HG03354 (cell line): ENCODE measurements at regions not wholly inside any gene's neighbourhood (a gene's known extent, or its start where the extent isn't known, plus 50 kb on each side); places are given as distances from the start of the nearest gene placed in this dataset.
"Not testable (repeated sequence)": the region's sequence is repeated elsewhere in the genome, so short reads cannot be mapped to it uniquely, and the experiment has no call there.

ENCODE experiments used
- ATAC-seq: cut with Tn5 transposase; IDR thresholded peaks from one replicate; pipeline ENCODE4 v1.9.1; 2021; ENCODE audit warnings: mild to moderate bottlenecking; ENCODE audit not compliant: unreplicated experiment, poor library complexity, severe bottlenecking

- no peak for ATAC-seq
Measured at GRCh38 chr5:109584986-109585599, 104.6 kb upstream of the MAN2A1 start.

DNA sequence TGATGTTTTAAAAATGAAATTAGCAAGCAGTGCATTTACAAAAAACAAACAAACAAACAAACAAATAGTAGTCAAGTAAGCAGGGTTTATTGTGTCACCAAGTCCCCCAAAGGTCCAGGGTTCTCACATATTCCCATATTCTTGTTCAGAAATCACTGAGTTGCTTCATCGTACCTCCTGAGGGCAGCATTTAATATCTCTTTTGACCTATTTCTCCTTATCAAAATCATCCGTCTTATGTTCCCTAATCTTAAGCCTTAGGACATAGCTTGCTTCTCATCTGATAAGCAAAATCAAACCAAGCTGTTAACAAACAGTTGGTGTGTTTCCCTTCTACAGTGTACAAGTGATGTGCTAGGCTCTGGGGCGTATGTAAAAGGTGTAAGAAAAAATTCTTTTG, 109.5 kb upstream of the MAN2A1 start:
- ATAC-seq, result no peak

DNA sequence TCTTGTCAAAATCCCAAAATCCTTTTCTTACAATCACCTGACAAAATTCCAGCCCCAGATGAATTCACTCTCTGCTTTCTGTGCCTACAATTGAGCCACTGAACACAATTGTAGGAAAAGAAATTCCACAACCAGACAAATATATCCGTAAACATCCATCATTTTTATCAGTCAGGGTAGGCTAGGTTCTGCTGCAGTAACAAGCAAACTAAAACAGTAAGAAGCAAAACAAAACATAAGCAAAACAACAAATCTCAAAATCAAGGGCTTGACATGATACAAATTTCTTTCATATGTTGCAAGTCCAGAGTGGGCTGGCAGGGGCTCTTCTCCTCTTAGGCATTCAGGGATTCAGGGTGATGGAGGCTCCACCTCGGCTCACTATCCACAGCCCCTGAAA, 114.2 kb upstream of the MAN2A1 start:
- ATAC-seq, result no peak

GRCh38 chr5:109574985-109575384, 114.7 kb upstream of the MAN2A1 start:
- no peak for ATAC-seq

DNA sequence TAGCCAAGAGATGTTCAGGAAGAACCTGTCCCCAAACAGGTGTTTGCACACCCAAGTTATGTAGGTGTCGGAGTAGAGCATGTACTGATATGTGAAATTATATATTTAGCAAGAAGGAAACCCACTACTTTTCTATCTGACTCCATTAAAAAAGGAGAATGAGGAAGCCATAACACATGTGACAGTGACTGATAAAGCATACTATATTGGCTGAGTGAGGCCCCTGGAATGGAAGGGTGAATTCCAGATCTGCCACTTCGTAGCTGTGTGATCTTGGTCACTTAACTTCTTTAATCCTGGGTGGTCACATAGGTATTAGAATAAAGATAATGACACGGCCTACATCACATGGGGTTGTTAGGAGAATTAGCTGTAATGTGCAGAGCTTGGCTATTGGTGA, 116.0 kb upstream of the MAN2A1 start:
- no peak for ATAC-seq

GRCh38 chr5:109573256-109573655, 116.5 kb upstream of the MAN2A1 start:
- no peak for ATAC-seq

DNA sequence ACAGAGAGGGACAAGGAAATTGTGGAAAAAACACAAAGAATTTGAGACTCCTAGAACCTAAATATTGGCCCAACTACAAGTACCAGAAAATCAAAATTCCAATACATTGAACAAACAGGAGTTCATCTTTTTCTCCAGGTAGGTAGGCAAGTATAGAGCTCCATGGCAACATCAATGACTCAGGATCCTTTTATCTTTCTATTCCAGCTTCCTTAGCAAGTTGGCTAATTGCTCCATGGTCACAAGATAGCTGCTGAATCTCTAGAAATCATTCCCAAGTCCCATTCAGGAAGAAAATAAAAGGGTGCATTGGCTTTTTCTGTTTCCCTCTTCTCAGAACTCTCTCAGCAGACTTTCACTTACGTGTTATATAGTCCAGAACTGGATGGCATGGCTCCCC, 117.9 kb upstream of the MAN2A1 start:
- no peak for ATAC-seq

GRCh38 chr5:109570362-109570874, 119.3 kb upstream of the MAN2A1 start:
- ATAC-seq, result no peak

GRCh38 chr5:109567374-109568044, 122.2 kb upstream of the MAN2A1 start:
- ATAC-seq, result no peak

- ATAC-seq, result no peak
Measured at GRCh38 chr5:109566361-109566760, 123.4 kb upstream of the MAN2A1 start.

DNA sequence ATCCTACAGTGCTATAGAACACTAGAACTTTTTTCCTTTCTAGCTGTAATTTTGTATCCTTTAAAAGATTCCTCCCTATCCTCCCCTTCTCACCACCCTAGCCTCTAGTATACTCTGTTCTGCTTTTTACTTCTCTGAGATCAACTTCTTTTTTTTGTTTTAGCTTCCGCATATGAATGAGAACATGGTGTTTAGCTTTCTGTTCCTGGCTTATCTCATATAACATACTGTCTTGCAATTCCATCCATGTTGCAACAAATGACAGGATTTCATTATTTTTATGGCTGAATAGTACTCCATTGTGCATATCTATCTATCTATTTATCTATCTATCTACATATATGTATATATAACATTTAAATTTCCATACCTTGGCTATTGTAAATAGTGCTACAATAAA, 126.0 kb upstream of the MAN2A1 start:
- no peak for ATAC-seq

GRCh38 chr5:109563189-109563588, 126.5 kb upstream of the MAN2A1 start:
- no peak for ATAC-seq

DNA sequence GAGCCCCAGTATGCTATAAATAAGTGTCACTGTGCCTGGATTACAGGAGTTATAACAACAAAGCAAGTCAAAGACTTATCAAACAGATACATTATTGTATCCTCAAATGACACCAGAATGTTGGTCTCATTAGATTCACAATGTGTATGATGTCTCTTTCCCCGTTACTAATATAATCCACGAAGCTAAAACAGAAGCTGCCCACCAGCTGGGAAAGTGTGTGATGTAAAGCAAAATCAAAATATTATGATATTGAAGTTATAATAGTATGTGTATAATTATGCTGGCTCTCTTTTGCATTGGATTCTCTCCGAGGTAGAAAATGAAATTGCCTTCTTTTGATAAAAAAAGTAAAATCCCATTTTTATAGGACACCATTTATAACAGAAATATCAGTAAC, 127.3 kb upstream of the MAN2A1 start:
- ATAC-seq, result no peak

DNA sequence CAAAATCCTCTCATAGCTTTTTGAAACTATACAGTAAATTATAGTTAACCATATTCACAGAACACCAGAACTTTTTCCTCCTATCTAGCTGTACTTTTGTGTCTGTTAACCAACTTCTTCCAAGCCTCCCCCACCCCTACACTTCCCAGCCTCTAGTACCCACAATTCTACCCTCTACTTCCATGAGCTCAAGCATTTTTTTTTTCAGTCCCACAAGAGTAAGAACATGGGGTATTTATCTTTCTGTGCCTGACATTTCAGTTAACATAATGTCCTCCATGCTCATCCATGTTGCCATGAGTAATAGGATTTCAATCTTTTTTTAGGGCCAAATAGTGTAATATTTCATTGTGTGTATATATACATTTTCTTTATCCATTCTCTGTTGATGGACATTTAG, 128.3 kb upstream of the MAN2A1 start:
- ATAC-seq, result no peak

DNA sequence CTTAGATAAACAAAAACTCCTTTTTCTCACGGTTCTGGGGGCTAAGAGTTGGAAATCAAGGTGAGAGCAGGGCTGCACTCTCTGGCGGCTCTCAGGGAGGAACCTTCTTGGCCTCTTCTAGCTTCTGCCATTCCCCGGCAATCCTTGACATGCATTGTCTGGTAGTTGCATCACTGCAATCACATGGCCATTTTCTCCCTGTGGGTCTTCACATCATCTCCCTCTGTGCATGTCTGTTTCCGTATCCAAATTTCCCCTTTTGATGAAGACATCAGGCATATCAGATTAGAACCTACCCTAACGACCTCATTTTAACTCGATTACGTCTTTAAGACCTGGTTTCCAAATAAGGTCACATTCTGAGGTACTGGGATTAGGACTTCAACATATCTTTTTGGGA, 129.2 kb upstream of the MAN2A1 start:
- no peak for ATAC-seq

GRCh38 chr5:109558952-109559351, 130.8 kb upstream of the MAN2A1 start:
- ATAC-seq, result no peak

DNA sequence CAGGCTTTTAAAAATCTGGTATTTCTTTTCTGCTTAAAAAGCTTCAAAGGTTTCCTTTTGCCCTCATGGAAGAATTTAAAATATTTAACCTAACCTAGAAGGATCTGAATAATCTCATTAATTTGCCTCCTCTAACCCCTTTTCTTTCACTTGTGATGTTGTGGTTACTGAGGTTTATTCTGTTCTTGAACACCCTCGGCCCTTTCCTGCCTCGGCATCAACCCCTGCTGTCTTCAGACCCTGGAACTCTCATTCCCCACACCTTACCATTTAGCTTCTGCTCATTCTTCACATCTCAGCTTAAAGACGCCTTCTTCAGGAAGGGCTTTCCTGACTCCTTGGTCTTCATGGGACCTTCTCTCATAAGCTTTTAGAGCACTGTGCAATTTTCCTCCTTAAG, 131.4 kb upstream of the MAN2A1 start:
- ATAC-seq, result no peak

DNA sequence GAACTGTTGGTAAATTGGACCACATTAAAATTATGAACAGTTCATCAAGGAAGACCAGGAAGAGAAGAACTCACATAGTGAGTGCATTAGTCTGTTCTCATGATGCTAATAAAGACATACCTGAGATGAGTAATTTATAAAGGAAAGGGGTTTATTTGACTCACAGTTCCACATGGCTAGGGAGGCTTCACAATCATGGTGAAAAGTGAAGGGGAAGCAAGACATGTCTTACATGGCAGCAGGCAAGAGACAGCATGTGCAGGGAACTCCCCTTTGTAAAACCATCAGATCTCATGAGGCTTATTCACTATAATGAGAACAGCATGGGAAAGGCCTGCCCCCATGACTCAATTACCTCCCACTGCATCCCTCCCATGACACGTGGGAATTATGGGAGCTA, 135.9 kb upstream of the MAN2A1 start:
- no peak for ATAC-seq

DNA sequence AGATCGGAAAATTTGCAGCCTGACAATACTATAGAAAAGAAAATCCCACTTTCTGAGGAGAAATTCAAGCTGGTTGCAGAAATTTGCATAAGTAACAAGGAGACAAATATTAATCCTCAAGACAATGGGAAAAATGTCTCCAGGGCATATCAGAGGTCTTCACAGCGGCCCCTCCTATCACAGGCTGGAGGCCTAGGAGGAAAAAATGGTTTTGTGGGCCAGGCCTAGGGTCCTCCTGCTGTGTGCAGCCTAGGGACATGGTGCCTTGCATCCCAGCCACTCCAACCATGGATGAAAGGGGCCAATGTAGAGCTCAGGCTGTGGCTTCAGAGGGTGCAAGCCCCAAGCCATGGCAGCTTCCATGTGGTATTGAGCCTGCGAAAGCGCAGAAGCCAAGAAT, 138.5 kb upstream of the MAN2A1 start:
- ATAC-seq, result not testable (repeated sequence)

- no peak for ATAC-seq
Measured at GRCh38 chr5:109550077-109550476, 139.7 kb upstream of the MAN2A1 start.

DNA sequence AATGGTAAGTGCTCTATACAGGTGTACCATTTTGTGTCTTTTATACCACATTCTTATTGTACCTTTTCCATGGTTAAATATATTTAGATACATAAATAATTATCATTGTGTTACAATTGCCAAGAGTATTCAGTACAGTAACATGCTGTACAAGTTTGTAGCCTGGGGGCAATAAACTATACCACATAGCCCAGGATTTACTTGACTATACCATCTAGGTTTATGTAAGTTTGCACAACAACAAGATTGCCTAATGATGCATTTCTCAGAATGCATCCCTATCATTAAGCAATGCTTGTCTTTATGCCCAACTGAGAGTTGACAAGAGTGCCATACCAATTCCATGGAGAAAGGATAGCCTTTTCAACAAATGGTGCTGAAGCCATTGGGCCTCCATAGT, 136.7 kb upstream of the PJA2 start:
- no peak for ATAC-seq

- ATAC-seq, result not testable (repeated sequence)
Measured at GRCh38 chr5:109544873-109545272, 135.1 kb upstream of the PJA2 start.
